HCT116 (cell line): ENCODE measurements at regions not wholly inside any gene's neighbourhood (a gene's known extent, or its start where the extent isn't known, plus 50 kb on each side); places are given as distances from the start of the nearest gene placed in this dataset.

Experiments used
- ATAC-seq: fragments of 200-7000 bp; cut with Tn5 transposase; 2 replicates; pipeline ENCODE4 v1.9.1; 2020; ENCODE audit warnings: mild to moderate bottlenecking, moderate library complexity
- BruUV-seq: library from RNA; stranded (reverse); fragments of 400-500 nt; replicated peaks from 2 replicates; lab custom pipeline; 2021; lab: Mats Ljungman, UMichigan
- CTCF ChIA-PET: fragments of 300-600 bp; sonication (Branson Sonifier 250); formaldehyde crosslinking; loops from one replicate; lab custom pipeline; 2021; ENCODE audit warnings: antibody characterized with exemption; lab: Charles Lee
- POLR2A ChIA-PET: fragments of 300-600, 350-600 bp; sonication (Branson Sonifier 250); formaldehyde crosslinking; loops from one replicate; lab custom pipeline; 2021; ENCODE audit warnings: antibody characterized with exemption; lab: Charles Lee
- RAD21 ChIA-PET, 2 experiments: fragments of 300-600 bp; sonication (Branson Sonifier 250); formaldehyde crosslinking; loops; one replicate each; lab custom pipeline; 2023; ENCODE audit warnings: low total read pairs in 2 of 2; ENCODE audit not compliant: uncharacterized antibody in 2 of 2, unreplicated experiment in 2 of 2, low non-redundant PET in 1 of 2; lab: Charles Lee
- DNase-seq: peaks from one replicate; pipeline ENCODE4 v3.0.0-alpha.2; 2010; ENCODE audit warnings: low read depth, low spot score
- H2AFZ ChIP-seq: fragments of 200-600 bp; shearing (Covaris generic), sonication (generic); 2 replicates; pipeline ENCODE4 v1.6.1; 2017; ENCODE audit warnings: low read depth, mixed run types, mixed read lengths, antibody characterized with exemption, low read length; ENCODE audit not compliant: poor library complexity, severe bottlenecking
- H3K27ac ChIP-seq: 2 replicates; pipeline ENCODE4 v1.5.1; 2012; ENCODE audit warnings: low read depth, low read length
- H3K27me3 ChIP-seq: fragments of 200-600 bp; sonication (generic); 2 replicates; pipeline ENCODE4 v1.6.1; 2016; ENCODE audit warnings: mixed run types, low read length, mixed read lengths; ENCODE audit not compliant: insufficient read depth
- H3K36me3 ChIP-seq, 2 experiments: fragments of 200-500 bp in 1 of 2; fragments of 200-600 bp in 1 of 2; sonication (Bioruptor generic) in 1 of 2; sonication (generic) in 1 of 2; 2 replicates each; pipeline versions ENCODE4 v1.5.1 to v1.6.1; 2014 to 2016; ENCODE audit warnings: low read length in 2 of 2, inconsistent platforms in 1 of 2, mixed read lengths in 1 of 2, mixed run types in 1 of 2; ENCODE audit not compliant: insufficient read depth in 2 of 2, control insufficient read depth in 1 of 2
- H3K4me1 ChIP-seq, 2 experiments: fragments of 200-600 bp in 1 of 2; sonication (generic) in 1 of 2; 2 replicates each; pipeline versions ENCODE4 v1.5.1 to v1.6.1; 2012 to 2017; ENCODE audit warnings: low read length in 2 of 2, inconsistent platforms in 1 of 2, mild to moderate bottlenecking in 1 of 2, mixed read lengths in 1 of 2, mixed run types in 1 of 2, moderate library complexity in 1 of 2; ENCODE audit not compliant: insufficient read depth in 2 of 2, control insufficient read depth in 1 of 2
- H3K4me2 ChIP-seq: fragments of 200-600 bp; sonication (generic); 2 replicates; pipeline ENCODE4 v1.6.1; 2017; ENCODE audit warnings: mixed run types, low read length, mixed read lengths
- H3K4me3 ChIP-seq, 2 experiments: fragments of 200-600 bp in 1 of 2; sonication (generic) in 1 of 2; replicated peaks in 1 of 2; 2 replicates each; pipeline ENCODE4 v1.5.1; 2011 to 2016; ENCODE audit warnings: low read length in 2 of 2, control low read depth in 1 of 2, low read depth in 1 of 2, mild to moderate bottlenecking in 1 of 2, mixed read lengths in 1 of 2, mixed run types in 1 of 2
- H3K79me2 ChIP-seq: fragments of 200-600 bp; sonication (generic); 2 replicates; pipeline ENCODE4 v1.6.1; 2017; ENCODE audit warnings: mild to moderate bottlenecking, mixed run types, low read length, moderate library complexity, mixed read lengths; ENCODE audit not compliant: insufficient read depth
- H3K9ac ChIP-seq: fragments of 200-600 bp; sonication (generic); 2 replicates; pipeline ENCODE4 v1.6.1; 2016; ENCODE audit warnings: low read length, mixed read lengths
- H3K9me2 ChIP-seq: fragments of 200-600 bp; sonication (generic), shearing (Covaris generic); 2 replicates; pipeline ENCODE4 v1.6.1; 2017; ENCODE audit warnings: mixed run types, mild to moderate bottlenecking, moderate library complexity; ENCODE audit not compliant: insufficient read depth
- H3K9me3 ChIP-seq, 2 experiments: fragments of 200-500 bp in 1 of 2; fragments of 200-600 bp in 1 of 2; sonication (Bioruptor generic) in 1 of 2; sonication (generic) in 1 of 2; 2 replicates each; pipeline ENCODE4 v1.6.1; 2014 to 2017; ENCODE audit warnings: low read length in 2 of 2, mixed read lengths in 2 of 2, inconsistent platforms in 1 of 2, low read depth in 1 of 2, mild to moderate bottlenecking in 1 of 2, mixed run types in 1 of 2, moderate library complexity in 1 of 2; ENCODE audit not compliant: control insufficient read depth in 1 of 2, insufficient read depth in 1 of 2
- H4K20me1 ChIP-seq: fragments of 200-600 bp; sonication (generic), shearing (Covaris generic); 2 replicates; pipeline ENCODE4 v1.6.1; 2017; ENCODE audit warnings: mixed run types, mild to moderate bottlenecking, moderate library complexity; ENCODE audit not compliant: insufficient read depth
- ELF1 ChIP-seq: IDR thresholded peaks from 2 replicates; pipeline ENCODE4 v1.6.1; 2012; ENCODE audit warnings: low read depth, borderline replicate concordance
- YY1 ChIP-seq: IDR thresholded peaks from 2 replicates; pipeline ENCODE4 v1.6.1; 2011; ENCODE audit warnings: low read length, low read depth, moderate library complexity, mild to moderate bottlenecking; ENCODE audit not compliant: insufficient replicate concordance; ENCODE audit errors: extremely low read depth
- intact Hi-C: fragments of 100-400 bp; cut with micrococcal nuclease; formaldehyde crosslinking; loops from 2 replicates; pipeline ENCODE4 v1.10.0; 2022
- TF ChIP-seq, protein P1 (sequence below), 3 experiments: fragments of 200-600 bp in 1 of 3; sonication (generic) in 1 of 3; IDR thresholded peaks in 2 of 3; conservative IDR thresholded peaks in 1 of 3; 2 replicates each; pipeline ENCODE4 v1.5.1; 2012 to 2017; ENCODE audit warnings: low read depth in 2 of 3, low read length in 2 of 3, antibody characterized with exemption in 1 of 3, borderline replicate concordance in 1 of 3, control low read depth in 1 of 3, mild to moderate bottlenecking in 1 of 3, mixed read lengths in 1 of 3, mixed run types in 1 of 3, moderate library complexity in 1 of 3; ENCODE audit not compliant: insufficient read depth in 1 of 3
- TF ChIP-seq, protein P2 (sequence below): IDR thresholded peaks from 2 replicates; pipeline ENCODE4 v1.6.1; 2012

DNA sequence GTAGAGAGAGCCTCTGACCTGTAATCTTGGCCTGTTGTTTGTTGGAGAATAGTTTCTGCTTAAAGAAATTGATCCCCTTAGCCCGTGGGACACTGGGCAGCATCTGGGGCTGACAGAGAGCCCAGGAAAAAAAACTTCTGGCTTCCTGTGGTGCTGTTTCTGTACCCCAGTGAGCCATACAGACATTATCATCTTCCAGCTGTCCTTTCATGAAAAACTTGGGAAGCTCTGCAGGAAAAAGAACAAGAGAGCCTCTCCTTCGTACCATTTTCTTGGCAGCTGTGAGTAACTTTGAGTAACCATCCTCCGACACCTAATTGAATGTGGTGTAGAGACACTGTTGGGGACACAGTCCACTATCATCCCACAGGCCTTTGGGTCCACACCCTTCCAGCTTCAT is 333.0 kb downstream of the SHQ1 start (continued):
- TF ChIP-seq, protein P1, sequence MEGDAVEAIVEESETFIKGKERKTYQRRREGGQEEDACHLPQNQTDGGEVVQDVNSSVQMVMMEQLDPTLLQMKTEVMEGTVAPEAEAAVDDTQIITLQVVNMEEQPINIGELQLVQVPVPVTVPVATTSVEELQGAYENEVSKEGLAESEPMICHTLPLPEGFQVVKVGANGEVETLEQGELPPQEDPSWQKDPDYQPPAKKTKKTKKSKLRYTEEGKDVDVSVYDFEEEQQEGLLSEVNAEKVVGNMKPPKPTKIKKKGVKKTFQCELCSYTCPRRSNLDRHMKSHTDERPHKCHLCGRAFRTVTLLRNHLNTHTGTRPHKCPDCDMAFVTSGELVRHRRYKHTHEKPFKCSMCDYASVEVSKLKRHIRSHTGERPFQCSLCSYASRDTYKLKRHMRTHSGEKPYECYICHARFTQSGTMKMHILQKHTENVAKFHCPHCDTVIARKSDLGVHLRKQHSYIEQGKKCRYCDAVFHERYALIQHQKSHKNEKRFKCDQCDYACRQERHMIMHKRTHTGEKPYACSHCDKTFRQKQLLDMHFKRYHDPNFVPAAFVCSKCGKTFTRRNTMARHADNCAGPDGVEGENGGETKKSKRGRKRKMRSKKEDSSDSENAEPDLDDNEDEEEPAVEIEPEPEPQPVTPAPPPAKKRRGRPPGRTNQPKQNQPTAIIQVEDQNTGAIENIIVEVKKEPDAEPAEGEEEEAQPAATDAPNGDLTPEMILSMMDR (IDR thresholded peaks at IDR 0.05 in 2 of 3, conservative IDR thresholded peaks at IDR 0.05 in 1 of 3; ENCODE audit: borderline replicate concordance in 1 of 3, insufficient read depth in 1 of 3, low read depth in 2 of 3, low read length in 2 of 3): no peak

DNA sequence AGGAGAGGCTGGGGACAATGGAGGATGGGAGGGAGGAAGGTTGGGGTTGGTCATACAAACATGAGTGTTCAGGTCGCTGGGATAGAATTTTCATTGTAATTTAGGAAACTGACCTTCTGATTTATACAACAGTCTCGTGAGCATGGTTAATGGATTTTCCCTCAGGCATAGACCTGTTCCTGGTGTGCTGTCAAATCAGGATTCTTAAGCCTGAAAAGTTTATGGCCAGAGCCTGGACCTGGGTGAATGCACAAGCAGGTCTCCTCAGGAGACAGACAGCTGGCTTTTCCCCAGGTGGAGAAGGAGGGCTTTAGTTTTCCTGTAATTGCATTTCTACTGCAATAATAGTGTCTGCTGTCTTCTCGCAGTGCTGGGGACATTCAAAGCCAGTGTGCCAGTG is 338.0 kb downstream of the SHQ1 start:
- H3K9ac ChIP-seq: no peak overlapping the region
- no peak for TF ChIP-seq YY1
- TF ChIP-seq ELF1: no peak
- TF ChIP-seq, protein P2, sequence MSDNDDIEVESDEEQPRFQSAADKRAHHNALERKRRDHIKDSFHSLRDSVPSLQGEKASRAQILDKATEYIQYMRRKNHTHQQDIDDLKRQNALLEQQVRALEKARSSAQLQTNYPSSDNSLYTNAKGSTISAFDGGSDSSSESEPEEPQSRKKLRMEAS: no peak
- TF ChIP-seq, protein P1 (IDR thresholded peaks at IDR 0.05 in 2 of 3, conservative IDR thresholded peaks at IDR 0.05 in 1 of 3; ENCODE audit: borderline replicate concordance in 1 of 3, insufficient read depth in 1 of 3, low read depth in 2 of 3, low read length in 2 of 3): no peak
- no peaks in the 10 kb centered on the region for H3K36me3 ChIP-seq
- H3K9me2 ChIP-seq: no peaks in the 10 kb centered on the region
- intact Hi-C loops: no loop called here
- no peak overlapping the region for H3K27ac ChIP-seq
- no peaks in the 10 kb centered on the region for H3K79me2 ChIP-seq
- H3K4me1 ChIP-seq: no peaks in the 10 kb centered on the region
- no peak overlapping the region for H3K4me3 ChIP-seq
- no peak overlapping the region for H2AFZ ChIP-seq
- no peaks in the 10 kb centered on the region for H3K27me3 ChIP-seq
- no peaks in the 10 kb centered on the region for H4K20me1 ChIP-seq
- ChIA-PET POLR2A (no interaction called here), RAD21 (no interaction called here), CTCF (no interaction called here)
- no peak for DNase-seq
- H3K9me3 ChIP-seq: no peaks in the 10 kb centered on the region
- no peak for ATAC-seq
- BruUV-seq: no TSS peak
- H3K4me2 ChIP-seq: no peak overlapping the region
